Adrenal gland (tissue), 5 donors: ENCODE measurements at regions not wholly inside any gene's neighbourhood (a gene's known extent, or its start where the extent isn't known, plus 50 kb on each side); places are given as distances from the start of the nearest gene placed in this dataset.

ENCODE experiments used
- POLR2A ChIP-seq, 2 donors: fragments of 450-650 bp; IDR thresholded peaks; one replicate each; pipeline ENCODE4 v1.6.1; 2017; ENCODE audit warnings: antibody characterized with exemption in 2 of 2, mild to moderate bottlenecking in 2 of 2, moderate library complexity in 1 of 2
- TF ChIP-seq, protein P1 (sequence below), 6 experiments: fragments of 450-650 bp in 4 of 6; fragments of 200-600 bp in 2 of 6; sonication (generic) in 1 of 6; IDR thresholded peaks; 1 replicate in 5 of 6; 2 replicates in 1 of 6; pipeline versions ENCODE4 v1.5.1 to v1.8.0; 2016 to 2021; ENCODE audit warnings: antibody characterized with exemption in 6 of 6, mild to moderate bottlenecking in 2 of 6, moderate library complexity in 1 of 6
- donor health status: DM: no; HTN: no; CAD: no.

- TF ChIP-seq, protein P1, sequence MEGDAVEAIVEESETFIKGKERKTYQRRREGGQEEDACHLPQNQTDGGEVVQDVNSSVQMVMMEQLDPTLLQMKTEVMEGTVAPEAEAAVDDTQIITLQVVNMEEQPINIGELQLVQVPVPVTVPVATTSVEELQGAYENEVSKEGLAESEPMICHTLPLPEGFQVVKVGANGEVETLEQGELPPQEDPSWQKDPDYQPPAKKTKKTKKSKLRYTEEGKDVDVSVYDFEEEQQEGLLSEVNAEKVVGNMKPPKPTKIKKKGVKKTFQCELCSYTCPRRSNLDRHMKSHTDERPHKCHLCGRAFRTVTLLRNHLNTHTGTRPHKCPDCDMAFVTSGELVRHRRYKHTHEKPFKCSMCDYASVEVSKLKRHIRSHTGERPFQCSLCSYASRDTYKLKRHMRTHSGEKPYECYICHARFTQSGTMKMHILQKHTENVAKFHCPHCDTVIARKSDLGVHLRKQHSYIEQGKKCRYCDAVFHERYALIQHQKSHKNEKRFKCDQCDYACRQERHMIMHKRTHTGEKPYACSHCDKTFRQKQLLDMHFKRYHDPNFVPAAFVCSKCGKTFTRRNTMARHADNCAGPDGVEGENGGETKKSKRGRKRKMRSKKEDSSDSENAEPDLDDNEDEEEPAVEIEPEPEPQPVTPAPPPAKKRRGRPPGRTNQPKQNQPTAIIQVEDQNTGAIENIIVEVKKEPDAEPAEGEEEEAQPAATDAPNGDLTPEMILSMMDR (IDR thresholded peaks at IDR 0.05) = no peak
- no peak for TF ChIP-seq POLR2A (IDR thresholded peaks at IDR 0.05)
These were observed 238.2 kb upstream of the SSTR1 start for GRCh38 chr14:37969511-37969979.
